Lung (tissue), 11 donors: ENCODE measurements at regions not wholly inside any gene's neighbourhood (a gene's known extent, or its start where the extent isn't known, plus 50 kb on each side); places are given as distances from the start of the nearest gene placed in this dataset.
"Not testable (repeated sequence)": the region's sequence is repeated elsewhere in the genome, so short reads cannot be mapped to it uniquely, and the experiment has no call there.

Source experiments
- ATAC-seq: fragments of 200-7000 bp; cut with Tn5 transposase; one replicate; pipeline ENCODE4 v1.9.1; 2020; ENCODE audit warnings: moderate number of reproducible peaks; ENCODE audit not compliant: insufficient read depth, low FRiP score
- DNase-seq, 3 donors: peaks; one replicate each; pipeline ENCODE4 v3.0.0-alpha.2; 2013 to 2017
- H3K27ac ChIP-seq, 2 donors: one replicate each; pipeline ENCODE4 v1.5.1; 2013; ENCODE audit warnings: mild to moderate bottlenecking in 2 of 2, moderate library complexity in 2 of 2, control low read depth in 1 of 2, inconsistent platforms in 1 of 2, low read depth in 1 of 2, low read length in 1 of 2
- H3K27me3 ChIP-seq, 3 donors: one replicate each; pipeline ENCODE4 v1.5.1; 2013; ENCODE audit warnings: low read length in 2 of 3; ENCODE audit not compliant: control insufficient read depth in 3 of 3, insufficient read depth in 3 of 3
- H3K36me3 ChIP-seq, 4 donors: one replicate each; pipeline ENCODE4 v1.5.1; 2013; ENCODE audit warnings: low read length in 4 of 4, mild to moderate bottlenecking in 1 of 4, moderate library complexity in 1 of 4; ENCODE audit not compliant: control insufficient read depth in 4 of 4, insufficient read depth in 4 of 4
- H3K4me1 ChIP-seq, 5 donors: one replicate each; pipeline ENCODE4 v1.5.1; 2013; ENCODE audit warnings: low read length in 5 of 5, mild to moderate bottlenecking in 2 of 5, moderate library complexity in 1 of 5; ENCODE audit not compliant: control insufficient read depth in 5 of 5, insufficient read depth in 5 of 5
- H3K4me3 ChIP-seq: one replicate; pipeline ENCODE4 v1.5.1; 2013; ENCODE audit warnings: mild to moderate bottlenecking, control low read depth, moderate library complexity
- H3K9ac ChIP-seq, 2 donors: one replicate each; pipeline ENCODE4 v1.5.1; 2013; ENCODE audit warnings: low read length in 2 of 2, control low read depth in 1 of 2; ENCODE audit not compliant: insufficient read depth in 1 of 2
- H3K9me3 ChIP-seq, 4 donors: one replicate each; pipeline ENCODE4 v1.5.1; 2013; ENCODE audit warnings: low read length in 3 of 4, mild to moderate bottlenecking in 1 of 4, moderate library complexity in 1 of 4; ENCODE audit not compliant: control insufficient read depth in 4 of 4, insufficient read depth in 3 of 4
- WGBS, 2 donors: extraction: QIAGEN DNeasy Blood & Tissue Kit; methylation state at CpG; one replicate each; pipeline ENCODE4 v1.1.7; 2013; 5-methylcytosine and 5-hydroxymethylcytosine counted together
- TF ChIP-seq, protein P1 (sequence below): IDR thresholded peaks from 2 replicates; pipeline ENCODE4 v1.5.1; 2012; ENCODE audit warnings: mild to moderate bottlenecking; ENCODE audit errors: control extremely low read depth, extremely low read depth
- donor health status: control.
- donor health status: control.
- donor health status: Bipolar disorder and iron deficiency.
- donor health status: healthy.
- donor health status: DM: yes; HTN: yes; CAD: no.

DNA sequence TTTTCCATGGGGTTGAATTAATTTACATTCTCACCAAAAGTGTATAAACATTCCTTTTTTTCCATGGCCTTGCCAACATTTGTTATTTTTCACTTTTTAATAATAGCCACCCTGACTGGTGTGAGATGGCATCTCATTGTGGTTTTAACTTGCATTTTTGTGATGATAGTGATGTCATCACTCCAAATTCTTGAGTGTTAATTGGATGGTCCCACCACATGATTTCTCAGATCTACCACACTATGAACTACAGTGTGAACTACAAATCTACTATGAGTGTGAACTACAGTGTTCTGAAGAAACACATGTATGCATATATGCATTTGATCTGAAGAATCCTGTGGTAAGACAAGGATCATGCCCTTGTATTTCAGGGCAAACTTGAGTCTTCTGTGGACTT is 340.1 kb downstream of the ABCC12 start:
- Histone ChIP-seq H3K4me3 (no peak overlapping the region), H3K36me3 (no peaks in the 10 kb centered on the region), H3K9me3 (peaks cover 0 to 7% (median 0%) of the 10 kb centered on the region in 4 donors), H3K9ac (no peak overlapping the region), H3K27ac (no peak overlapping the region), H3K4me1 (no peaks in the 10 kb centered on the region), H3K27me3 (no peaks in the 10 kb centered on the region)
- DNase-seq (no peak), ATAC-seq (no peak)
- TF ChIP-seq, protein P1, sequence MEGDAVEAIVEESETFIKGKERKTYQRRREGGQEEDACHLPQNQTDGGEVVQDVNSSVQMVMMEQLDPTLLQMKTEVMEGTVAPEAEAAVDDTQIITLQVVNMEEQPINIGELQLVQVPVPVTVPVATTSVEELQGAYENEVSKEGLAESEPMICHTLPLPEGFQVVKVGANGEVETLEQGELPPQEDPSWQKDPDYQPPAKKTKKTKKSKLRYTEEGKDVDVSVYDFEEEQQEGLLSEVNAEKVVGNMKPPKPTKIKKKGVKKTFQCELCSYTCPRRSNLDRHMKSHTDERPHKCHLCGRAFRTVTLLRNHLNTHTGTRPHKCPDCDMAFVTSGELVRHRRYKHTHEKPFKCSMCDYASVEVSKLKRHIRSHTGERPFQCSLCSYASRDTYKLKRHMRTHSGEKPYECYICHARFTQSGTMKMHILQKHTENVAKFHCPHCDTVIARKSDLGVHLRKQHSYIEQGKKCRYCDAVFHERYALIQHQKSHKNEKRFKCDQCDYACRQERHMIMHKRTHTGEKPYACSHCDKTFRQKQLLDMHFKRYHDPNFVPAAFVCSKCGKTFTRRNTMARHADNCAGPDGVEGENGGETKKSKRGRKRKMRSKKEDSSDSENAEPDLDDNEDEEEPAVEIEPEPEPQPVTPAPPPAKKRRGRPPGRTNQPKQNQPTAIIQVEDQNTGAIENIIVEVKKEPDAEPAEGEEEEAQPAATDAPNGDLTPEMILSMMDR, result no peak

DNA sequence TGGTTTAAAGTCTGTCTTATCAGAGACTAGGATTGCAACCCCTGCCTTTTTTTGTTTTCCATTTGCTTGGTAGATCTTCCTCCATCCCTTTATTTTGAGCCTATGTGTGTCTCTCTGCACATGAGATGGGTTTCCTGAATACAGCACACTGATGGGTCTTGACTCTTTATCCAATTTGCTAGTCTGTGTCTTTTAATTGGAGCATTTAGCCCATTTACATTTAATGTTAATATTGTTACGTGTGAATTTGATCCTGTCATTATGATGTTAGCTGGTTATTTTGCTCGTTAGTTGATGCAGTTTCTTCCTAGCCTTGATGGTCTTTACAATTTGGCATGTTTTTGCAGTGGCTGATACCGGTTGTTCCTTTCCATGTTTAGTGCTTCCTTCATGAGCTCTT is 344.0 kb downstream of the ABCC12 start:
- 94 to 95% methylated on average over 2 of the region's 3 CpGs for WGBS, 2 donors

DNA sequence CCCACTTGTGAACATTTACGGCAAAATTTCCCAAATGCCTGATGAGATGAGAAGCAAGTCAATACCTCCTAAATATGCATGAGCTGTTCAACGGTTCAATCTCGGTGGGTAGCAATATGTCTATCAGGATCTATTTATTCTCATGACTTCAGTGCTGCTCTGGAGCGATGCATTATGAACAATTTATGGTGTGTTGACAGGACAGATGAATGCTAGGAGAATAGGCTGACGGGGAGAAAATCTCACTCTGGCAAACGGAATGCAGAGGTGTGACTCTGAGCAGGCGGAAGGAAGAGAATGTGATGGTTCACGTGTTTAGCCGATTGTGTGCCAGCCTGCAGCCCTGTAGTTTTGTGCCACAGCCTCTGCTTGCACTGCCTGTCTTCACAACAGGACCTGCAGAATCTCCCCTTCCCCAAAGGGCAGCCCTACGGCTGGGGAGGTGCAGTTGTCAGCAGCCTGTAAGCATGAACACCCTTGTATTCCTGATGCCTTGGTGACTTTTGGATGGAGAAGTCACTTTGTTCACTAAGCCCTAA is 345.2 kb downstream of the PHKB start:
- Histone ChIP-seq H3K9me3 (no peaks in the 10 kb centered on the region), H3K4me3 (no peak overlapping the region), H3K4me1 (no peaks in the 10 kb centered on the region), H3K27me3 (no peaks in the 10 kb centered on the region), H3K9ac (no peak overlapping the region), H3K36me3 (no peaks in the 10 kb centered on the region), H3K27ac (no peak overlapping the region)
- DNase-seq (no peak), ATAC-seq (no peak)
- WGBS, 2 donors, result 85 to 87% methylated on average over 10 of the region's 10 CpGs
- TF ChIP-seq, protein P1, result no peak

More for the DNA sequence above, 344.0 kb downstream of the ABCC12 start:
- H3K4me1 ChIP-seq, H3K27ac ChIP-seq, H3K9me3 ChIP-seq, H3K4me3 ChIP-seq, H3K27me3 ChIP-seq, H3K36me3 ChIP-seq, ATAC-seq, H3K9ac ChIP-seq, DNase-seq: not testable (repeated sequence)

DNA sequence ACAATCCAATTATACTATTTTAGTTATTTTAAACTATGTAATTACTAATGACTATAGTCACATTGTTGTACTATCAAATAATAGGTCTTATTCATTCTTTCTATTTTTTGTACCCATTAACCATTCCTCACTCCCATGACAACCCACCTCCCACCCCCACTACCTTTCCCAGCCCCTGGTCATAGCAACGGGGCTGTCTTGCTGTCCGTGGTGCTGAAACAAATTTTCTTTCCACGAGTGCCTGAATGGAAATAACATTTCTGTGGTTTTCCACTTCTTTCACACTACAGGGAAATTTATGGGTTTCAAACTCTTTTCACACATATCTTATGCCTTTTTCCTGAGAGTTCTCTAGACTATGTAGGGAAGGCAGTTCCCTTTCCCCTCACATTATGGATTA is 326.6 kb downstream of the PHKB start:
- DNase-seq (peak in 1 of 3 donors; percentile 25), ATAC-seq (no peak)
- Histone ChIP-seq H3K9ac (no peak overlapping the region), H3K27me3 (no peaks in the 10 kb centered on the region), H3K36me3 (no peaks in the 10 kb centered on the region), H3K4me3 (no peak overlapping the region), H3K27ac (no peak overlapping the region), H3K9me3 (peaks cover 0 to 15% (median 4%) of the 10 kb centered on the region in 4 donors), H3K4me1 (no peaks in the 10 kb centered on the region)
- WGBS, 2 donors, result 8 to 9% methylated on average over 3 of the region's 3 CpGs
- TF ChIP-seq, protein P1, result no peak
